HEK293 (cell line): ENCODE measurements at regions not wholly inside any gene's neighbourhood (a gene's known extent, or its start where the extent isn't known, plus 50 kb on each side); places are given as distances from the start of the nearest gene placed in this dataset.

Experiments
- CTCF ChIA-PET: fragments of 350-600 bp; formaldehyde crosslinking; extraction: SDS; loops from one replicate; lab custom pipeline; 2021; ENCODE audit warnings: antibody characterized with exemption; lab: Yijun Ruan, JAX
- POLR2A ChIA-PET: fragments of 300-600 bp; formaldehyde crosslinking; extraction: SDS; loops from one replicate; lab custom pipeline; 2020; ENCODE audit warnings: antibody characterized with exemption, inconsistent platforms; lab: Yijun Ruan, JAX
- H3K27ac ChIP-seq: fragments of 200-500 bp; sonication (Bioruptor generic); 2 replicates; pipeline ENCODE4 v1.5.1; 2014; ENCODE audit warnings: low read depth, low read length, control low read depth, inconsistent platforms; ENCODE audit errors: extremely low read depth
- H3K36me3 ChIP-seq, 2 experiments: fragments of 200-500 bp in 1 of 2; sonication (Bioruptor generic) in 1 of 2; 1 replicate in 1 of 2; 2 replicates in 1 of 2; pipeline ENCODE4 v1.5.1; 2014 to 2017; ENCODE audit warnings: inconsistent platforms in 2 of 2, low read length in 2 of 2; ENCODE audit not compliant: control insufficient read depth in 2 of 2, insufficient read depth in 1 of 2
- H3K4me1 ChIP-seq: fragments of 200-500 bp; sonication (Bioruptor generic); 2 replicates; pipeline ENCODE4 v1.5.1; 2014; ENCODE audit warnings: mild to moderate bottlenecking, low read length, inconsistent platforms; ENCODE audit not compliant: control insufficient read depth, insufficient read depth
- H3K4me3 ChIP-seq: 2 replicates; pipeline ENCODE4 v1.5.1; 2011; ENCODE audit warnings: low read depth, mild to moderate bottlenecking, control low read depth, low read length, moderate library complexity
- H3K9me3 ChIP-seq: fragments of 200-500 bp; sonication (Bioruptor generic); 2 replicates; pipeline ENCODE4 v1.5.1; 2014; ENCODE audit warnings: low read depth, low read length, inconsistent platforms; ENCODE audit not compliant: control insufficient read depth, insufficient read depth
- HOXC10 ChIP-seq: sonication (generic); formaldehyde crosslinking; IDR thresholded peaks from 2 replicates; pipeline ENCODE4 v1.8.1; 2023; ENCODE audit warnings: mild to moderate bottlenecking, missing genetic modification reagents
- IKZF3 ChIP-seq: fragments of 450-650 bp; IDR thresholded peaks from 2 replicates; pipeline ENCODE4 v1.5.0; 2018; ENCODE audit warnings: missing biosample characterization, mild to moderate bottlenecking, missing genetic modification characterization, moderate library complexity
- SCRT2 ChIP-seq: fragments of 450-650 bp; formaldehyde crosslinking; IDR thresholded peaks from 2 replicates; pipeline ENCODE4 v1.5.1; 2016; ENCODE audit warnings: missing biosample characterization, missing genetic modification characterization
- YY2 ChIP-seq: fragments of 450-650 bp; formaldehyde crosslinking; IDR thresholded peaks from 2 replicates; pipeline ENCODE4 v1.5.1; 2016; ENCODE audit warnings: missing biosample characterization, missing genetic modification characterization
- ZBTB17 ChIP-seq: fragments of 450-650 bp; formaldehyde crosslinking; IDR thresholded peaks from 2 replicates; pipeline ENCODE4 v1.5.1; 2016; ENCODE audit warnings: missing biosample characterization, missing genetic modification characterization
- ZNF114 ChIP-seq: fragments of 450-650 bp; formaldehyde crosslinking; IDR thresholded peaks from 2 replicates; pipeline ENCODE4 v1.5.0; 2017; ENCODE audit warnings: missing biosample characterization, missing genetic modification characterization
- ZNF302 ChIP-seq: fragments of 450-650 bp; formaldehyde crosslinking; IDR thresholded peaks from 2 replicates; pipeline ENCODE4 v1.5.1; 2016; ENCODE audit warnings: missing biosample characterization, missing genetic modification characterization, low read depth
- ZNF391 ChIP-seq: fragments of 450-650 bp; formaldehyde crosslinking; IDR thresholded peaks from 2 replicates; pipeline ENCODE4 v1.5.1; 2016; ENCODE audit warnings: low read depth, missing biosample characterization, missing genetic modification characterization, borderline replicate concordance
- ZNF501 ChIP-seq: fragments of 450-650 bp; formaldehyde crosslinking; IDR thresholded peaks from 2 replicates; pipeline ENCODE4 v1.5.1; 2016; ENCODE audit warnings: missing biosample characterization, missing genetic modification characterization
- ZNF561 ChIP-seq: fragments of 450-650 bp; IDR thresholded peaks from 2 replicates; pipeline ENCODE4 v1.5.1; 2018; ENCODE audit warnings: missing biosample characterization, missing genetic modification characterization, borderline replicate concordance
- ZNF571 ChIP-seq: fragments of 450-650 bp; formaldehyde crosslinking; IDR thresholded peaks from 2 replicates; pipeline ENCODE4 v1.5.0; 2017; ENCODE audit warnings: missing biosample characterization, missing genetic modification characterization
- ZNF596 ChIP-seq: fragments of 450-650 bp; IDR thresholded peaks from 2 replicates; pipeline ENCODE4 v1.5.0; 2018; ENCODE audit warnings: missing biosample characterization, mild to moderate bottlenecking, missing genetic modification characterization, moderate library complexity
- ZNF785 ChIP-seq: fragments of 450-650 bp; formaldehyde crosslinking; IDR thresholded peaks from 2 replicates; pipeline ENCODE4 v1.5.1; 2016; ENCODE audit warnings: missing biosample characterization, missing genetic modification characterization
- TF ChIP-seq, protein P1 (sequence below): fragments of 450-650 bp; formaldehyde crosslinking; IDR thresholded peaks from 2 replicates; pipeline ENCODE4 v1.5.1; 2016; ENCODE audit warnings: missing biosample characterization, missing genetic modification characterization, borderline replicate concordance
- TF ChIP-seq, protein P2 (sequence below): fragments of 450-650 bp; formaldehyde crosslinking; IDR thresholded peaks from 2 replicates; pipeline ENCODE4 v1.5.1; 2016; ENCODE audit warnings: missing biosample characterization, missing genetic modification characterization, low read depth
- TF ChIP-seq, protein P3 (sequence below): fragments of 450-650 bp; formaldehyde crosslinking; IDR thresholded peaks from 2 replicates; pipeline ENCODE4 v1.5.1; 2016; ENCODE audit warnings: missing biosample characterization, missing genetic modification characterization
- TF ChIP-seq, protein P4 (sequence below): fragments of 450-650 bp; formaldehyde crosslinking; IDR thresholded peaks from 2 replicates; pipeline ENCODE4 v1.5.1; 2016; ENCODE audit warnings: missing biosample characterization, missing genetic modification characterization

DNA sequence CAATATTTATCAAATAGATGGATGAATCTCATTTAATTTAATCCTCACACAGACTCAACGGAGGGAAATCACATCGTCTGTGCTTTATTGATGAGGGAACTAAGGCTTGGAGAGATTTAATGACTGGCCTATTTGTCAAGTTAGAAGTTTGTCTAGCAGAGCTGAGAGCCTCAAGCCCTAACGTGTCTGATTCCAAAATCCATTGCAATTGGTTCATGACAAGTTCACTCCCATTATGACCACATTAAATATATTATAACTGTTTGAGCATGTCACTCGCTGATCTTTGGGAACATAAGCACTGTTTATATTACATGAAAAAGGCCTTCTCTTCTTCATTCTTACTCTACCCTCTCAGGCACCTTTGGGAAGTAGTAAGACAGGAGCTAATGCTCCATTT lies 89.4 kb upstream of the SIRPA start:
- CTCF ChIA-PET: interaction anchor here (0.6 to 1.5 kb wide), 3 partner anchors 10 to 29 kb away, joined by 3 to 4 read pairs (median 4); no protein-coding TSS in a partner anchor
- Histone ChIP-seq H3K27ac (no peak overlapping the region), H3K4me1 (0 out of 2 replicates have a peak, but pooled peaks cover 3% of the 10 kb centered on the region), H3K36me3 (no peaks in the 10 kb centered on the region), H3K4me3 (no peak overlapping the region), H3K9me3 (no peaks in the 10 kb centered on the region)
- TF ChIP-seq ZNF571 (tag by site-specific recombination): no peak
- TF ChIP-seq SCRT2: no peak
- no peak for TF ChIP-seq ZNF596 (tag by site-specific recombination)
- TF ChIP-seq, protein P1, sequence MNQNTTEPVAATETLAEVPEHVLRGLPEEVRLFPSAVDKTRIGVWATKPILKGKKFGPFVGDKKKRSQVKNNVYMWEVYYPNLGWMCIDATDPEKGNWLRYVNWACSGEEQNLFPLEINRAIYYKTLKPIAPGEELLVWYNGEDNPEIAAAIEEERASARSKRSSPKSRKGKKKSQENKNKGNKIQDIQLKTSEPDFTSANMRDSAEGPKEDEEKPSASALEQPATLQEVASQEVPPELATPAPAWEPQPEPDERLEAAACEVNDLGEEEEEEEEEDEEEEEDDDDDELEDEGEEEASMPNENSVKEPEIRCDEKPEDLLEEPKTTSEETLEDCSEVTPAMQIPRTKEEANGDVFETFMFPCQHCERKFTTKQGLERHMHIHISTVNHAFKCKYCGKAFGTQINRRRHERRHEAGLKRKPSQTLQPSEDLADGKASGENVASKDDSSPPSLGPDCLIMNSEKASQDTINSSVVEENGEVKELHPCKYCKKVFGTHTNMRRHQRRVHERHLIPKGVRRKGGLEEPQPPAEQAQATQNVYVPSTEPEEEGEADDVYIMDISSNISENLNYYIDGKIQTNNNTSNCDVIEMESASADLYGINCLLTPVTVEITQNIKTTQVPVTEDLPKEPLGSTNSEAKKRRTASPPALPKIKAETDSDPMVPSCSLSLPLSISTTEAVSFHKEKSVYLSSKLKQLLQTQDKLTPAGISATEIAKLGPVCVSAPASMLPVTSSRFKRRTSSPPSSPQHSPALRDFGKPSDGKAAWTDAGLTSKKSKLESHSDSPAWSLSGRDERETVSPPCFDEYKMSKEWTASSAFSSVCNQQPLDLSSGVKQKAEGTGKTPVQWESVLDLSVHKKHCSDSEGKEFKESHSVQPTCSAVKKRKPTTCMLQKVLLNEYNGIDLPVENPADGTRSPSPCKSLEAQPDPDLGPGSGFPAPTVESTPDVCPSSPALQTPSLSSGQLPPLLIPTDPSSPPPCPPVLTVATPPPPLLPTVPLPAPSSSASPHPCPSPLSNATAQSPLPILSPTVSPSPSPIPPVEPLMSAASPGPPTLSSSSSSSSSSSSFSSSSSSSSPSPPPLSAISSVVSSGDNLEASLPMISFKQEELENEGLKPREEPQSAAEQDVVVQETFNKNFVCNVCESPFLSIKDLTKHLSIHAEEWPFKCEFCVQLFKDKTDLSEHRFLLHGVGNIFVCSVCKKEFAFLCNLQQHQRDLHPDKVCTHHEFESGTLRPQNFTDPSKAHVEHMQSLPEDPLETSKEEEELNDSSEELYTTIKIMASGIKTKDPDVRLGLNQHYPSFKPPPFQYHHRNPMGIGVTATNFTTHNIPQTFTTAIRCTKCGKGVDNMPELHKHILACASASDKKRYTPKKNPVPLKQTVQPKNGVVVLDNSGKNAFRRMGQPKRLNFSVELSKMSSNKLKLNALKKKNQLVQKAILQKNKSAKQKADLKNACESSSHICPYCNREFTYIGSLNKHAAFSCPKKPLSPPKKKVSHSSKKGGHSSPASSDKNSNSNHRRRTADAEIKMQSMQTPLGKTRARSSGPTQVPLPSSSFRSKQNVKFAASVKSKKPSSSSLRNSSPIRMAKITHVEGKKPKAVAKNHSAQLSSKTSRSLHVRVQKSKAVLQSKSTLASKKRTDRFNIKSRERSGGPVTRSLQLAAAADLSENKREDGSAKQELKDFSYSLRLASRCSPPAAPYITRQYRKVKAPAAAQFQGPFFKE: no peak
- TF ChIP-seq ZNF114: no peak
- TF ChIP-seq YY2 (tag by site-specific recombination): no peak
- TF ChIP-seq IKZF3 (tag by site-specific recombination): no peak
- TF ChIP-seq, protein P2, sequence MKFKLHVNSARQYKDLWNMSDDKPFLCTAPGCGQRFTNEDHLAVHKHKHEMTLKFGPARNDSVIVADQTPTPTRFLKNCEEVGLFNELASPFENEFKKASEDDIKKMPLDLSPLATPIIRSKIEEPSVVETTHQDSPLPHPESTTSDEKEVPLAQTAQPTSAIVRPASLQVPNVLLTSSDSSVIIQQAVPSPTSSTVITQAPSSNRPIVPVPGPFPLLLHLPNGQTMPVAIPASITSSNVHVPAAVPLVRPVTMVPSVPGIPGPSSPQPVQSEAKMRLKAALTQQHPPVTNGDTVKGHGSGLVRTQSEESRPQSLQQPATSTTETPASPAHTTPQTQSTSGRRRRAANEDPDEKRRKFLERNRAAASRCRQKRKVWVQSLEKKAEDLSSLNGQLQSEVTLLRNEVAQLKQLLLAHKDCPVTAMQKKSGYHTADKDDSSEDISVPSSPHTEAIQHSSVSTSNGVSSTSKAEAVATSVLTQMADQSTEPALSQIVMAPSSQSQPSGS (tag by site-specific recombination): no peak
- no peak for TF ChIP-seq ZBTB17 (tag by site-specific recombination)
- TF ChIP-seq ZNF785 (tag by site-specific recombination): no peak
- TF ChIP-seq, protein P3, sequence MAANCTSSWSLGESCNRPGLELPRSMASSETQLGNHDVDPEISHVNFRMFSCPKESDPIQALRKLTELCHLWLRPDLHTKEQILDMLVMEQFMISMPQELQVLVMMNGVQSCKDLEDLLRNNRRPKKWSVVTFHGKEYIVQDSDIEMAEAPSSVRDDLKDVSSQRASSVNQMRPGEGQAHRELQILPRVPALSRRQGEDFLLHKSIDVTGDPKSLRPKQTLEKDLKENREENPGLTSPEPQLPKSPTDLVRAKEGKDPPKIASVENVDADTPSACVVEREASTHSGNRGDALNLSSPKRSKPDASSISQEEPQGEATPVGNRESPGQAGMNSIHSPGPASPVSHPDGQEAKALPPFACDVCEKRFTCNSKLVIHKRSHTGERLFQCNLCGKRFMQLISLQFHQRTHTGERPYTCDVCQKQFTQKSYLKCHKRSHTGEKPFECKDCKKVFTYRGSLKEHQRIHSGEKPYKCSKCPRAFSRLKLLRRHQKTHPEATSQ (tag by site-specific recombination): no peak
- TF ChIP-seq ZNF391 (tag by site-specific recombination): no peak
- POLR2A ChIA-PET: no interaction called here

DNA sequence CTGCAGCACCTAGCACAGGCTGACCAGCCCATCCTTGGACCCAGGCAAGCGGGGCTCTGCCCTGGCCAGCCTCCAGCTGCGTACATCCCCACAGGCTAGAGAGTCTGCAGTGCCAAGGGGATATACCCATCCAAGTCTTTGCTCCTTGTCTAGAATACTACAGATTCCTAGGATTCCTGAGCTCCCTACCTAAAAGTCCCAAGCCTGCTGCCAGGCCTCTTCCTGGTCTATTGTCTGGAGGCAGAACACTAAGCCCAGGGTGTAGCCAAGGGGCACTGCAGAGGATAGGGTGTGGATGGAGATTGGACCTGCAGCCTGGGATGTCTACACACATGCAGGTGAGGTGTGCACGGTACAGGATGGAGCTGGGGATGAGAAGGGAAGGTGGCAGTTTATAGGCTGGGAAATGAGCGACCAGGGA lies 90.0 kb upstream of the SIRPA start:
- ChIA-PET POLR2A (no interaction called here), CTCF (interaction anchor here (1.4 to 1.5 kb wide), 2 partner anchors 9 to 28 kb away, joined by 3 to 4 read pairs; no protein-coding TSS in a partner anchor)

More for the DNA sequence above, 90.0 kb upstream of the SIRPA start:
- H3K27ac ChIP-seq: no peak overlapping the region
- H3K4me3 ChIP-seq: no peak overlapping the region
- H3K36me3 ChIP-seq: no peaks in the 10 kb centered on the region
- TF ChIP-seq, protein P4, sequence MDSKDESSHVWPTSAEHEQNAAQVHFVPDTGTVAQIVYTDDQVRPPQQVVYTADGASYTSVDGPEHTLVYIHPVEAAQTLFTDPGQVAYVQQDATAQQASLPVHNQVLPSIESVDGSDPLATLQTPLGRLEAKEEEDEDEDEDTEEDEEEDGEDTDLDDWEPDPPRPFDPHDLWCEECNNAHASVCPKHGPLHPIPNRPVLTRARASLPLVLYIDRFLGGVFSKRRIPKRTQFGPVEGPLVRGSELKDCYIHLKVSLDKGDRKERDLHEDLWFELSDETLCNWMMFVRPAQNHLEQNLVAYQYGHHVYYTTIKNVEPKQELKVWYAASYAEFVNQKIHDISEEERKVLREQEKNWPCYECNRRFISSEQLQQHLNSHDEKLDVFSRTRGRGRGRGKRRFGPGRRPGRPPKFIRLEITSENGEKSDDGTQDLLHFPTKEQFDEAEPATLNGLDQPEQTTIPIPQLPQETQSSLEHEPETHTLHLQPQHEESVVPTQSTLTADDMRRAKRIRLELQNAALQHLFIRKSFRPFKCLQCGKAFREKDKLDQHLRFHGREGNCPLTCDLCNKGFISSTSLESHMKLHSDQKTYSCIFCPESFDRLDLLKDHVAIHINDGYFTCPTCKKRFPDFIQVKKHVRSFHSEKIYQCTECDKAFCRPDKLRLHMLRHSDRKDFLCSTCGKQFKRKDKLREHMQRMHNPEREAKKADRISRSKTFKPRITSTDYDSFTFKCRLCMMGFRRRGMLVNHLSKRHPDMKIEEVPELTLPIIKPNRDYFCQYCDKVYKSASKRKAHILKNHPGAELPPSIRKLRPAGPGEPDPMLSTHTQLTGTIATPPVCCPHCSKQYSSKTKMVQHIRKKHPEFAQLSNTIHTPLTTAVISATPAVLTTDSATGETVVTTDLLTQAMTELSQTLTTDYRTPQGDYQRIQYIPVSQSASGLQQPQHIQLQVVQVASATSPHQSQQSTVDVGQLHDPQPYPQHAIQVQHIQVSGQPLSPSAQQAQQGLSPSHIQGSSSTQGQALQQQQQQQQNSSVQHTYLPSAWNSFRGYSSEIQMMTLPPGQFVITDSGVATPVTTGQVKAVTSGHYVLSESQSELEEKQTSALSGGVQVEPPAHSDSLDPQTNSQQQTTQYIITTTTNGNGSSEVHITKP (tag by site-specific recombination): no peak
- no peak for TF ChIP-seq ZNF561 (tag by site-specific recombination)
- TF ChIP-seq ZNF302 (tag by site-specific recombination): no peak
- no peak for TF ChIP-seq ZNF501 (tag by site-specific recombination)
- TF ChIP-seq HOXC10 (CRISPR knock-in tag): no peak
- H3K4me1 ChIP-seq: 0 out of 2 replicates have a peak, but pooled peaks cover 3% of the 10 kb centered on the region
- H3K9me3 ChIP-seq: no peaks in the 10 kb centered on the region
